Vagina (tissue), 2 donors: ENCODE measurements at regions not wholly inside any gene's neighbourhood (a gene's known extent, or its start where the extent isn't known, plus 50 kb on each side); places are given as distances from the start of the nearest gene placed in this dataset.

Experiments used
- POLR2AphosphoS5 ChIP-seq, 2 donors: sonication (generic); formaldehyde crosslinking; IDR thresholded peaks; one replicate each; pipeline ENCODE4 v1.9.0; 2017; ENCODE audit warnings: antibody characterized with exemption in 2 of 2, mild to moderate bottlenecking in 2 of 2, low read depth in 1 of 2; ENCODE audit not compliant: insufficient read depth in 1 of 2
- TF ChIP-seq, protein P1 (sequence below), 3 experiments: fragments of 450-650 bp in 2 of 3; fragments of 200-600 bp in 1 of 3; sonication (generic) in 1 of 3; IDR thresholded peaks; one replicate each; pipeline ENCODE4 v1.5.1; 2017 to 2019; ENCODE audit warnings: antibody characterized with exemption in 3 of 3, mild to moderate bottlenecking in 2 of 3, moderate library complexity in 2 of 3

DNA sequence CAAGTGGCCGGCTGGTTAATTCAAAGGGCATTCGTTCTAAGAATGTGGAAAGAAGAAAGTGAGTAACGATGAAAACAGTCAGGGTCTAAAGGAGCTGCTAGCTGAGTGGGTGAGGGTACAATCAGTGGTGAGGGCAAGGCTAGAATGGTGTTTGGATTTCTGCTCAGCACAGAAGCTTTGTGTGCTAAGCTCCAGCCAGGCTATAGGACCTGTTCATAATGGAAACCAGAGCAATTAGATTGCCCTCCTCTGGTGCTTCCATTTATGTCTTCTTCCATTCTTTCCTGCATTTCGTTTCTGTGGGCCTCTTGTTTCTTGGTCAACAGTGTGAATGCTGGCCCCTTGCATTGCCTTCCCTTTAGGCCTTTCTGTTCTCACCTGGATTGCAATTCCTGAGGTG is 572.9 kb upstream of the CHORDC1 start:
- TF ChIP-seq, protein P1, sequence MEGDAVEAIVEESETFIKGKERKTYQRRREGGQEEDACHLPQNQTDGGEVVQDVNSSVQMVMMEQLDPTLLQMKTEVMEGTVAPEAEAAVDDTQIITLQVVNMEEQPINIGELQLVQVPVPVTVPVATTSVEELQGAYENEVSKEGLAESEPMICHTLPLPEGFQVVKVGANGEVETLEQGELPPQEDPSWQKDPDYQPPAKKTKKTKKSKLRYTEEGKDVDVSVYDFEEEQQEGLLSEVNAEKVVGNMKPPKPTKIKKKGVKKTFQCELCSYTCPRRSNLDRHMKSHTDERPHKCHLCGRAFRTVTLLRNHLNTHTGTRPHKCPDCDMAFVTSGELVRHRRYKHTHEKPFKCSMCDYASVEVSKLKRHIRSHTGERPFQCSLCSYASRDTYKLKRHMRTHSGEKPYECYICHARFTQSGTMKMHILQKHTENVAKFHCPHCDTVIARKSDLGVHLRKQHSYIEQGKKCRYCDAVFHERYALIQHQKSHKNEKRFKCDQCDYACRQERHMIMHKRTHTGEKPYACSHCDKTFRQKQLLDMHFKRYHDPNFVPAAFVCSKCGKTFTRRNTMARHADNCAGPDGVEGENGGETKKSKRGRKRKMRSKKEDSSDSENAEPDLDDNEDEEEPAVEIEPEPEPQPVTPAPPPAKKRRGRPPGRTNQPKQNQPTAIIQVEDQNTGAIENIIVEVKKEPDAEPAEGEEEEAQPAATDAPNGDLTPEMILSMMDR (IDR thresholded peaks at IDR 0.05) = no peak
- TF ChIP-seq POLR2AphosphoS5 (IDR thresholded peaks at IDR 0.05; ENCODE audit: insufficient read depth in 1 of 2, low read depth in 1 of 2) = no peak
